Stimulated activated memory B cell treated with anti-CD40 and anti-IgM and Interleukin-4, amounts not matched to agents 10 μg/mL and 1 μg/mL and 100 μg/mL, for 72 hours (primary cell): ENCODE measurements at regions not wholly inside any gene's neighbourhood (a gene's known extent, or its start where the extent isn't known, plus 50 kb on each side); places are given as distances from the start of the nearest gene placed in this dataset.
"Not testable (repeated sequence)": the region's sequence is repeated elsewhere in the genome, so short reads cannot be mapped to it uniquely, and the experiment has no call there.

Source experiments
- ATAC-seq: fragments of 150-1000 bp; cut with Tn5 transposase; 2 replicates; pipeline ENCODE4 v1.10.0; 2021
- H3K27ac Mint-ChIP-seq: one replicate; pipeline ENCODE4 v1.8.0; 2022; ENCODE audit warnings: mild to moderate bottlenecking, mixed read lengths
- H3K27me3 Mint-ChIP-seq: one replicate; pipeline ENCODE4 v1.8.0; 2022; ENCODE audit warnings: mixed read lengths
- H3K36me3 Mint-ChIP-seq: one replicate; pipeline ENCODE4 v1.8.0; 2022; ENCODE audit warnings: mixed read lengths
- H3K4me1 Mint-ChIP-seq: one replicate; pipeline ENCODE4 v1.8.0; 2022; ENCODE audit warnings: mixed read lengths
- H3K4me3 Mint-ChIP-seq: one replicate; pipeline ENCODE4 v1.8.0; 2022; ENCODE audit warnings: mild to moderate bottlenecking, moderate library complexity, mixed read lengths
- H3K9me3 Mint-ChIP-seq: one replicate; pipeline ENCODE4 v1.8.0; 2022; ENCODE audit warnings: mixed read lengths

DNA sequence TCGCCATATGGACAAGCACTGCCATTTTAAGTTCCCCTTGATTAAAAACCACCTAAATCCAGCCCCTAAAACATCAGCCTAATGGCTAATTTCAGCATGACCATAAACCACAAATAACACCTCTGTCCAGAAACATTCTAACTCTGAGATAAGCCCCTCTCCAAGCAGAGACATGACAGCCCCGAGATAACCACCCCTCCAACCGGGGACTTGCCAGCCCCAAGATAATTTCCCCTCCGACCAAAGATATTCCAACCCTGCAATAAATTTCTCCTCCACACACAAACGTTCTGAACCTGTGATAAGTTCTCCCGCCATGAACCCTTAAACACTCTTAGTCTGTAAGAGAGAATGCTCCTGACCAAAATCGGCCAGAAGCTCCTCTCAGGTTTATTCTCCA is 586.8 kb downstream of the EDEM1 start:
- no peak overlapping the region for H3K4me3 Mint-ChIP-seq
- H3K9me3 Mint-ChIP-seq, result peaks cover 9% of the 10 kb centered on the region
- ATAC-seq, result no peak
- H3K27ac Mint-ChIP-seq, result no peak overlapping the region
- H3K36me3 Mint-ChIP-seq, result no peaks in the 10 kb centered on the region
- no peaks in the 10 kb centered on the region for H3K4me1 Mint-ChIP-seq
- H3K27me3 Mint-ChIP-seq, result no peaks in the 10 kb centered on the region

DNA sequence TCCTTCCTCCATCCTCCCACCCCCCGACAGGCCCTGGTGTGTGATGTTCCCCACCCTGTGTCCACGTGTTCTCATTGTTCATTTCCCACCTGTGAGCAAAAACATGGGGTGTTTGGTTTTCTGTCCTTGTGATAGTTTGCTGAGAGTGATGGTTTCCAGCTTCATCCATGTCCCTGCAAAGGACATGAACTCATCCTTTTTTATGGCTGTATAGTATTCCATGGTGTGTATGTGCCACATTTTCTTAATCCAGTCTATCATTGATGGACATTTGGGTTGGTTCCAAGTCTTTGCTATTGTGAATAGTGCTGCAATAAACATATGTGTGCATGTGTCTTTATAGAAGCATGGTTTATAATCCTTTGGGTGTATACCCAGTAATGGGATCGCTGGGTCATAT is 587.6 kb downstream of the EDEM1 start:
- H3K9me3 Mint-ChIP-seq, H3K4me3 Mint-ChIP-seq, H3K36me3 Mint-ChIP-seq, ATAC-seq, H3K4me1 Mint-ChIP-seq, H3K27ac Mint-ChIP-seq, H3K27me3 Mint-ChIP-seq: not testable (repeated sequence)

DNA sequence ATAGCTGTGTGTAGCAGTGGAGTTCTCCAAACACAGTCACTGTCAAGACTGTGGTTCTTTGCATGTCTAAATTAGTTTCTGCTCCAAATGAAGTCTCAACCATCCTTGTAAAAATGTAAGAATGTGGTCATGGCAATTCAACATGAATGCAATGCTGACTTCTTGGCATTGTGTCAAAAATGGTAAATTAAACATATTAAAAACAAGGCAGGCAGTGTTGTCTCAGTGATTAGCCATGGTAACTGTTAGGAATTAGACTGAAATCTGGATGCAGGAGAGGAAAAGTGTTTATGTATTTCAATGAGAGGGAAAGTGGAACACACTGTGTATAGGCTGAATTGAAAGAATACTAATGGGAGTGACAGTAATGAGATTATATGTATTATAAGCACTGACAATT is 597.2 kb downstream of the EDEM1 start:
- no peaks in the 10 kb centered on the region for H3K4me1 Mint-ChIP-seq
- H3K9me3 Mint-ChIP-seq, result no peaks in the 10 kb centered on the region
- H3K36me3 Mint-ChIP-seq, result no peaks in the 10 kb centered on the region
- no peak overlapping the region for H3K4me3 Mint-ChIP-seq
- H3K27me3 Mint-ChIP-seq, result no peaks in the 10 kb centered on the region
- no peak overlapping the region for H3K27ac Mint-ChIP-seq
- no peak for ATAC-seq

DNA sequence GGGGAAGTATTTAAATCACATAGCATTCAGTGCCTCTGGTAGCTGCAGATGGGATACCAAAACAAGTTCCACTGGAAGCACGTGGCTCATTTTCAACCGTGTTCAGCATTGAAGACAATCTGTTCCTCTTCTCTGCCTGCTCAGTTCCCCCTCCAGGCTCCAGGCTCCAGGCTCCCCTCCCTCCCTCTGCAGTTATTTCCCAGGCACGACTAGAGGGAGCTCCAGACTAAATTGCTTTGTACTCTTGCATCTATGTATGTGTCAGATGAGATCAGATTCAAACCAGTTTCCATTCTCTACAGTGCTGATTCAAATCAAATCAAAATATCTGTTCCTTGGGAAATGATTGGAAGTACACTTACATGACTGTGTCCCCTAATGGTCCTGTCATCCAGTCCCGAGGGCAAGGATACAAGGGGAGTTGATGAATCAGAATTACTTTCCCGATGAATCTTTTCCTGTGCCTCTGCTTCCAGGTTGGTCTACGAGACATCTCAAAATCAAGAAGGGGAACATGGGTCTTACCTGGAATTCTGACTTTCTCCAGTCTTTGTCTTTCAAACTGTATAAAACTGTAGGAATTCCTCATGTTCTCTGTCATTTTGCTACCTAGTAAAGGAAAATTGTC is 600.5 kb downstream of the EDEM1 start:
- Mint-ChIP-seq H3K27ac (no peak overlapping the region), H3K9me3 (no peaks in the 10 kb centered on the region)

DNA sequence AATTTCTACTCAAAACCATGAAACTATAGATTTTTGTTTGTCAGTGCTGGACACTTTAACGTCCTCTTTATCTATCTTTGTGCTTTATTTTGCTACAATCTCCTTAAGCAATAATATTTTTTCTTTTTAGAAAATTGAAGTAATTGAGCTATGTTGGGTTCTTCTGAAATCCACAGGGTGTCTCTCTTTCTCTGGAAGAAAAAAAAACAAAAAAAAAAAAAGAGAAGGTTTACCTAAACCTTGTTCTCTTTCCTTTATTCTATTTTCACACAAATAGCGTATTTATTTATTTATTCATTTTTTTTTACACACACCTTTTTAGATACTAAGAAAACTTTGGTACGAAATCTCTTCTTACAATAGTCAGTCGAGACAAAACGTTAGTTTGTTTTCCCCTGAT is 601.0 kb downstream of the EDEM1 start:
- H3K27ac Mint-ChIP-seq, result no peak overlapping the region
- no peak overlapping the region for H3K4me3 Mint-ChIP-seq
- ATAC-seq, result no peak
- H3K9me3 Mint-ChIP-seq, result no peaks in the 10 kb centered on the region
- no peaks in the 10 kb centered on the region for H3K36me3 Mint-ChIP-seq
- H3K27me3 Mint-ChIP-seq, result no peaks in the 10 kb centered on the region
- no peaks in the 10 kb centered on the region for H3K4me1 Mint-ChIP-seq

More for the DNA sequence above, 600.5 kb downstream of the EDEM1 start:
- Mint-ChIP-seq H3K4me3 (no peak overlapping the region), H3K4me1 (no peaks in the 10 kb centered on the region), H3K36me3 (no peaks in the 10 kb centered on the region), H3K27me3 (no peaks in the 10 kb centered on the region)
- ATAC-seq, result no peak

DNA sequence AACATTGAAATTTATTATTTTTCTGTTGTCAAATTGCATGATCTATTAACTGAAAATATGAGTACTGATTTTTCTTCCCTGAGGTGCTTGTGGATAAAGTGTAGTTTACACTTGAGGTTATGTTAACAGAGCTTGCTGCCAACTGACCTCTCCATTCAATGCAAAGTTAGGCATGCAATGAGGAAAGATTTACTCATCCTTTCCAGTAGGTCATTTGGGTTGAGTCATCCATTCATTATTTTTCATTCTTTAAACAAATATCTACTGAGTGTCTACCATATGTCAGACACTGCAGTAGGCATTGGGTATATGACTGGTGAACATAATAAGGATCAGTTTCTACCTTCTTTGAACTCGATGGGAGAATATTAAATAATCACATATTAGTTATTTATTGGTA is 604.1 kb downstream of the EDEM1 start:
- Mint-ChIP-seq H3K36me3 (no peaks in the 10 kb centered on the region), H3K27me3 (no peaks in the 10 kb centered on the region), H3K27ac (no peak overlapping the region), H3K4me3 (no peak overlapping the region), H3K4me1 (no peaks in the 10 kb centered on the region), H3K9me3 (no peaks in the 10 kb centered on the region)
- no peak for ATAC-seq

DNA sequence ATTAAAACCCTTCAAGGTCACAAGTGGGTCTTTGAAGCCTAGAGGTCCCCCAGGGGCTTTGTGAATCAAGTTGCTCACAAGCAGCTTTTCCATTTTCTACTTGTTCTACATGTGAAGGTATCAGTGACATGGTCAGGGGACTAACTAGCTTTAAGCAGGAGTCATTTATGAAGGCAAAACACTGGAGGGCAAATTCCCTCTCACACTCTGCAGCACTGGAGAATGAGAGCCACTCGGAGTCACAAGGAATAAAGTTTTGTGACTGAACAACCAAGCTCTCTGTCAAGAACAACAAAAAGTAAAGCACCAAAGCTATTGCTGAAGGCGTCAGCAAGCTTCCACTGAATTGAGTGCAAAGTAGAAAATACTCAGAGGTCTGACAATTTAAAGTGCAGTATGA is 609.0 kb downstream of the EDEM1 start:
- no peaks in the 10 kb centered on the region for H3K27me3 Mint-ChIP-seq
- H3K4me3 Mint-ChIP-seq, result no peak overlapping the region
- no peaks in the 10 kb centered on the region for H3K4me1 Mint-ChIP-seq
- ATAC-seq, result no peak
- no peaks in the 10 kb centered on the region for H3K9me3 Mint-ChIP-seq
- H3K36me3 Mint-ChIP-seq, result no peaks in the 10 kb centered on the region
- H3K27ac Mint-ChIP-seq, result no peak overlapping the region

DNA sequence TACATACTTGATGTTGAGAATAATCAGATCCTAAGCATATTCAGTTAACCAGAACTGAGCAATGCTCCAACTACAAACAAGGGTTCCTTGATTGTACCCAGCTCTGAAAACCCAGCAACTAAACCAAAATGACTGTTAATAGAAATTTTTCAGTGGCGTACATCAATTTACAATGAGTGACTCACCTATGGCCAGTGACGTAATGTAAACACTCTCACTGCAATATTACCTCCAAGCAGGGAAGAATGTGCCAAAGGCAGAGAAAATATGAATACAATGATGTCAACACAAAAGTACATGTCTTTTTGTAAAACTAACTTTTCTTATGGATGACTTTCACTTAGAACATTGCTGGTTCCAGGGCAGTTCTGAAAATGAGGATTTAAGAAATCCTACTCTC is 611.3 kb downstream of the EDEM1 start:
- ATAC-seq, result no peak
- no peaks in the 10 kb centered on the region for H3K9me3 Mint-ChIP-seq
- no peak overlapping the region for H3K27ac Mint-ChIP-seq
- H3K36me3 Mint-ChIP-seq, result no peaks in the 10 kb centered on the region
- H3K4me3 Mint-ChIP-seq, result no peak overlapping the region
- H3K4me1 Mint-ChIP-seq, result no peaks in the 10 kb centered on the region
- no peaks in the 10 kb centered on the region for H3K27me3 Mint-ChIP-seq

DNA sequence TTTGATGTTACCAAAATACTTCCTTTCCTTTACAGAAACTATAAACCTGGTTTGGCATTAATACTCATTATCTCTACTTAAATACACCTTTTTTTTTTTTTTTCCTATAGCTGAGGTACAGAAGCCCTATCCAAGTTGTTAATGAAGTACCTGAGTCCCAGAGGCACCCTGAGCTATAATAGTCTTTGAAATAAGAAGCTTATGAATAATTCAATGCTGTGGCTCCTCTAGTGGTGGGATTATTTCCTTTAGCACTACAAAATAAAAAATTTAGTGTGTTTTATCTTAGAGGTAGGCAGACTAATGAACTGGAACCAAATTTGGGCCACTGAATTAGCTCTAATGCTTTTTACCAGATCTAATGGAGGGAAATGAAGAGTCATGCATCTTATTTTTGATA is 611.9 kb downstream of the EDEM1 start:
- no peak for ATAC-seq
- Mint-ChIP-seq H3K27me3 (no peaks in the 10 kb centered on the region), H3K27ac (no peak overlapping the region), H3K36me3 (no peaks in the 10 kb centered on the region), H3K9me3 (no peaks in the 10 kb centered on the region), H3K4me3 (no peak overlapping the region), H3K4me1 (no peaks in the 10 kb centered on the region)

DNA sequence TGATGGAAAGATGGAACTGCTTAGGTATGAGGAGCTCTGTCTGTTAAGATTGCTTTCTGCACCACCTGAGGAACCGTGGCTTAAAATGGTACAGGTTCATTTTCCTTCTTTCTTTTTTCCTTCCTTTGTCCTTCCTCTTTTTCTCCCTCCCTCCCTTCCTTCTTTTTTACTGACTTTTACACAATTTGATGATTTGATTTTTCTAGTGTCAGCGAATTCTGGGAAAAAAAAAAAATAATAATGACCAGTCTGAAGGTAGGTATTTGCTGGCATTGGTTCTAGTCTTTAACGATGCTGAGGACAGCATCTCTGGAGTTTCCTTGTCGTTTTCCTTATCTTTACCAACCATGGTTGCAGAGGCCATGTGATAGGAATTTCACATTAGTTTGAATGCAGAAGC is 613.5 kb downstream of the EDEM1 start:
- no peaks in the 10 kb centered on the region for H3K36me3 Mint-ChIP-seq

DNA sequence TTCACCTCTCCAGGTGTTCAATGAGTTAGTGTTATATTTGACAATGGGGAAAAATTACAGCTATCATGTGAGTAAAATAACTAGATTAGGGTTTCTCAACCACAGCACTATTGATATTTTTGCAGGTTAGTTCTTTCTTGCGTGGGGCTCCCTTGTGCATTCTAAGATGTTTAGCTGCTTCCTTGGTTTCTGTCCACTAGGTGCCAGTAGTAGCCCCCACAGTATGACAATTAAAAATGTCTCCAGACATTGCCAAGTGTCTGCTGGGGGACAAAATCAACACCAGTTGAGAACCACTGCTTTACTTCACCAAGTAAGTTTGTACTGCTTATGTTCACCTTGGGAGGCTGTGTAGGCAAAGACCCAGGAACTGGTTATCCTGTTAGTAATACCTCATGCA is 618.7 kb downstream of the EDEM1 start:
- Mint-ChIP-seq H3K4me1 (no peaks in the 10 kb centered on the region), H3K36me3 (no peaks in the 10 kb centered on the region), H3K27ac (no peak overlapping the region), H3K9me3 (no peaks in the 10 kb centered on the region), H3K4me3 (no peak overlapping the region), H3K27me3 (no peaks in the 10 kb centered on the region)
- no peak for ATAC-seq

More for the DNA sequence above, 613.5 kb downstream of the EDEM1 start:
- H3K4me3 Mint-ChIP-seq, result no peak overlapping the region
- no peak overlapping the region for H3K27ac Mint-ChIP-seq
- H3K27me3 Mint-ChIP-seq, result no peaks in the 10 kb centered on the region
- no peak for ATAC-seq
- no peaks in the 10 kb centered on the region for H3K4me1 Mint-ChIP-seq
- H3K9me3 Mint-ChIP-seq, result no peaks in the 10 kb centered on the region

DNA sequence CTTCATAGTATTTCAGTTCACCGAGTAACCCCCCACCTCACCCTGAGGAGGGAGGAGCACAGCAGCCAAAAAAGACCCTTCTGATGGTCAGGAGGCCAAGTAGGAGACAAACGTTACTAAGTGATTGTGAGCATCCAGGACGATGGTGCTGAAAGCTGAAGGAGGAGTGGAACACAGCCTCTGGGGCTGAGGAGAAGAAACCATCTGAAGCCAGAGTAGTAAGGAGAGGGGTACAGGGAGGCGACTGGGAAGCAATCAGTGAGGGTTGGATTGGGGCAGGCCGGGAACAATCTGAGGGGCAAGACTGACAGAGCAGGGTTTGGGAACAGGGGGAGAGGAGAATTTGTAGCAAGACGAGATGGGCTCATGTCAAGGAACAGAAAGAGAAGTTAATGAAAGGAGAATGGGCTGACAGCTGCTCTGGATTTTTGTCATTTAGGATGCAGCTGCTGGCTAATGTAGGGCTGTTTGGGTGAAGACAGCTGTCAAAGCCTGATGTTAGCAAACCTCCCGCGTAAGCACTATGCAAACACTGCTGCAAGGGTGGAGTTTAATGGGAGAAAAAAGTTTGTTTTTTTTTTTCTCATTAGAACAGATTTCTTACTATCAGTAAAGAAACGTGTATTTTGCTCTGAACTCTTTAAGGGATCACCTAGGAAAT is 622.2 kb downstream of the EDEM1 start:
- H3K4me3 Mint-ChIP-seq, result no peak overlapping the region
- ATAC-seq, result no peak
- H3K36me3 Mint-ChIP-seq, result no peaks in the 10 kb centered on the region
- H3K27ac Mint-ChIP-seq, result no peak overlapping the region
- H3K9me3 Mint-ChIP-seq, result no peaks in the 10 kb centered on the region
- no peaks in the 10 kb centered on the region for H3K4me1 Mint-ChIP-seq
- H3K27me3 Mint-ChIP-seq, result no peaks in the 10 kb centered on the region

DNA sequence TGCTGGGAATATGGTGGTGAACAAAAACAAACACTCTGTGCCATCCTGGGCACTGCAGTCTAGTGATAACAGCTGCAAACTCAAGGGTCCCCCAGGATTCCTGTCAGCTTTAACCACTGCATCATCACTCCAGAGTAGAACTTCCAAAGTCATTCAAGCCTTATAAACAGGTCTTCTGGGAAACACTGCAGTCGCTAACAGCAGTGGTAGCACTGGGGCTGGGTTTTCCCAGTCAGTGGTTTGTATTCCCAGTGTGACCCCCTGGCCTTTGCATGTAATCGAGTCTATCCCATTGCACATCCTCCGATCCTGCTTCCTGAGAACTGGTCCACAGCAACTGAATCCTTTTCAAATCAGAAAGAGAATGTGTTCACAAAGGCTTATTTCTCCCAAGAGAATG is 623.5 kb downstream of the EDEM1 start:
- Mint-ChIP-seq H3K9me3 (no peaks in the 10 kb centered on the region), H3K27ac (no peak overlapping the region), H3K27me3 (no peaks in the 10 kb centered on the region), H3K36me3 (no peaks in the 10 kb centered on the region), H3K4me3 (no peak overlapping the region), H3K4me1 (no peaks in the 10 kb centered on the region)
- no peak for ATAC-seq

DNA sequence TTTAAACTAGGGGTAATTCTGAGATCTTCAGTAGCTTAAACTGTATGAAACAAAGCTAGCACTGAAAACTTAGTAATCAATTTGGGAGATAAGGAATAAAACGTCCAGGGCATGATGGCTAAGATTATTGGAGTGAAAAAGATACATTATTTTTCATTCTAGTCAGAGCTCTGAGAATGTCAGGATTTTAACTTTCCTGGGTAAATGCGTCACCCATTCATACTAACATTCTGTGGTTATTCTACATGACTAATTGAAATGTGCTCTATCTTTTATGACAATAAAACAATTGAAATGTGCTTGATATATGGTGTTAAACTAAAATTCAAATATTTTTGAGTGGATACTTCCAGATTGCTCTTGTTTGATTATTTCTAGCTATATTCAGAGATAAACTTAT is 626.0 kb downstream of the EDEM1 start:
- H3K9me3 Mint-ChIP-seq, result no peaks in the 10 kb centered on the region
- no peak overlapping the region for H3K27ac Mint-ChIP-seq
- H3K4me3 Mint-ChIP-seq, result no peak overlapping the region
- no peaks in the 10 kb centered on the region for H3K36me3 Mint-ChIP-seq
- no peaks in the 10 kb centered on the region for H3K27me3 Mint-ChIP-seq
- H3K4me1 Mint-ChIP-seq, result no peaks in the 10 kb centered on the region
- ATAC-seq, result no peak

DNA sequence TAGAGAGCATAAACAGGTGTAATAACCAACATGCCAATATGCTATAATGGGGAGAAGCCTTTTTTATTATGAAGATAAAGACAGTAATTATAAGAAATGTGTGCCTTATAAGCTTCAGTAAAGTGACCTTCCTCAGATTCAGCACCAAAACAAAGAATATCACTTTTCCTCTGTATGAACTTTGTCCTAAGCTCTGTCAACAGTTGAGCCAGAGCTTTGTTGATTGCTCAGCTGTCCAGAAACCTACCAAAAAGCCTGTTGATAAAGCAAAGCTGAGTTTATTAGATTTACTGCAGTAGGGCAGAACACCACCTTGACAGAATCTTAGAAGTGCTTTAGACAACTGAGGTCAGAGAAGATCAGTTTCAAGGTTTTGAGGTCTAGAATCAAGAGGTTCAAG is 635.3 kb downstream of the EDEM1 start:
- Mint-ChIP-seq H3K4me3 (no peak overlapping the region), H3K36me3 (no peaks in the 10 kb centered on the region), H3K27ac (no peak overlapping the region), H3K9me3 (peaks cover 1% of the 10 kb centered on the region), H3K27me3 (no peaks in the 10 kb centered on the region), H3K4me1 (no peaks in the 10 kb centered on the region)
- ATAC-seq, result no peak

DNA sequence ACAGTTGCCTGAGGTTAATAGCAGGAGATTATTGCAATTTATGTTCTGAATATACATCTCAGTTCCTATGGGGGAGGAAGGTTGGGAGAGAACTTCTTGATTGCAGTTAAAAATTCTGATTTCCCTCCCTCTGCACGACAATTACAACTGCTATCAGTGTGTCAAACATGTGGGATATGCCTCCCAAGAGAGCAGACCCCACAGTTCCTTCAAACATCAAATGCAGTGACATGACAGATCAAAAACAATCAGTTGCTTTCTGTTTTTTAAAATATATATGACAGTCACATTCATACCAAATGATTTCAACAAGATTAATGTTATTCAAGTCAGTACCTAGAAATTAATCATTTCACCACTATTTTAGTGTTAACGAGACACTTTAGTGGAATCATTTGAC is 639.0 kb downstream of the EDEM1 start:
- H3K27me3 Mint-ChIP-seq, result no peaks in the 10 kb centered on the region
- no peaks in the 10 kb centered on the region for H3K36me3 Mint-ChIP-seq
- no peaks in the 10 kb centered on the region for H3K4me1 Mint-ChIP-seq
- no peak overlapping the region for H3K4me3 Mint-ChIP-seq
- peaks cover 12% of the 10 kb centered on the region for H3K9me3 Mint-ChIP-seq
- H3K27ac Mint-ChIP-seq, result no peak overlapping the region
- ATAC-seq, result no peak
